Skeletal muscle satellite cell (primary cell): ENCODE measurements at regions not wholly inside any gene's neighbourhood (a gene's known extent, or its start where the extent isn't known, plus 50 kb on each side); places are given as distances from the start of the nearest gene placed in this dataset.
"Not testable (repeated sequence)": the region's sequence is repeated elsewhere in the genome, so short reads cannot be mapped to it uniquely, and the experiment has no call there.

Experiments used
- H3K27me3 ChIP-seq: 2 replicates; pipeline ENCODE4 v1.7.0; 2013; ENCODE audit warnings: low read length; ENCODE audit not compliant: control insufficient read depth, insufficient read depth
- H3K36me3 ChIP-seq: 2 replicates; pipeline ENCODE4 v1.7.0; 2013; ENCODE audit warnings: mild to moderate bottlenecking, control low read depth, low read length; ENCODE audit not compliant: insufficient read depth
- H3K4me1 ChIP-seq: 2 replicates; pipeline ENCODE4 v1.7.0; 2013; ENCODE audit warnings: low read length; ENCODE audit not compliant: control insufficient read depth, insufficient read depth
- H3K4me2 ChIP-seq: 2 replicates; pipeline ENCODE4 v1.7.0; 2013; ENCODE audit warnings: mild to moderate bottlenecking, low read length
- H3K4me3 ChIP-seq: 2 replicates; pipeline ENCODE4 v1.7.0; 2013; ENCODE audit warnings: low read length
- H3K9ac ChIP-seq: 2 replicates; pipeline ENCODE4 v1.7.0; 2013; ENCODE audit warnings: mild to moderate bottlenecking, low read depth, low read length, moderate library complexity
- H3K9me3 ChIP-seq: replicated peaks from 2 replicates; pipeline ENCODE4 v1.7.0; 2013; ENCODE audit warnings: mild to moderate bottlenecking, control low read depth, low read length

DNA sequence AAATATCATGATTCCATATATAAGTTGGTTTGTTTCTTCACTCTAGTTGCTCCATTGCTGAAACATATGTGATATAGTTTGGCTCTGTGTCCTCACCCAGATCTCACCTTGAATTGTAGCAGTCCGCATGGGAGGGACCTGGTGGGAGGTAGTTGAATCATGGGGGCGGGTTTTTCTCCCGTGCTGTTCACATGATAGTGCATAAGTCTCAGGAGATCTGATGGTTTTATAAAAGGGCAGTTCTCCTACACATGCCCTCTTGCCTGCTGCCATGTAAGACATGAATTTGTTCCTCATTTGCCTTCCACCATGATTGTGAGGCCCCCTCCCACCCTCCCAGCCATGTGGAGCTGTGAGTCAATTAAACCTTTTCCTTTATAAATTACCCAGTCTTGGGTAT is 915.5 kb downstream of the KCNJ2 start:
- Histone ChIP-seq H3K4me1 (no peaks in the 10 kb centered on the region), H3K9ac (no peak overlapping the region), H3K4me2 (no peak overlapping the region), H3K36me3 (no peaks in the 10 kb centered on the region), H3K9me3 (no peaks in the 10 kb centered on the region), H3K27me3 (no peaks in the 10 kb centered on the region), H3K4me3 (no peak overlapping the region)

DNA sequence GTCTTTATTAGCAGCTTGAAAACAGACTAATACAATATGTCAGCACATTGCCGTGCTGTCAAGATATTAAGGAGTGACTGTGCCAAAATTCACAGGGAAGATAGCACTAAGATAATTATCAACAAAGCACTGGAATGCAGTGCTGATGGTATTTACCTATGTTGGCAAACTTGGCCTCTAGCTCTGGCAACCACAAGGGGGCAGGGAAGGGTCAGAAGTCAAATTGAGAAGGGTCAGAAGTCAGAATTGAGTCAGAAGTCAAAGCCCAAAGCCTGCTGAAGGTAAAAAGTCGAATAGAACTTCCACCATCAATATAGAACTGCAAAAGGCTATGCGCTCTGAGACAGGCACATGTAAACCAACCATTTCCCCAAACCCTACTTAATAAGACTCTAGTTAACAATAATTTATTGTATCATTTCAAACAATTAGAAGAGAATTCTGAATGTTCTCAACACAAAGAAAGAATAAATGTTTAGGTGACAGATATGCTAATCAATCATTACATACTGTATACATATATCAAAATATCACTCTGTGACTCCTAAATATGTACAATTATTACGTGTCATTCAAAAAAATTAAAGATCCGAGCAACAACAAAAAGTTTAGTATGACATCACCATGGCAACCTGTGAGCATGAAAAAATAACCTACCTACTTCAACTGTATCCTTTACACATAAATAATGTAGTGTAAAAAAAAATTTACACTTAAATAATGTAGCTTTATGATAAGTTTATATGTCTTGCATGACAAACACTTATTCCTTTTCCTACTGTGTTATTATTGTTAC is 916.1 kb downstream of the KCNJ2 start:
- no peak overlapping the region for H3K9ac ChIP-seq
- no peak overlapping the region for H3K4me3 ChIP-seq

DNA sequence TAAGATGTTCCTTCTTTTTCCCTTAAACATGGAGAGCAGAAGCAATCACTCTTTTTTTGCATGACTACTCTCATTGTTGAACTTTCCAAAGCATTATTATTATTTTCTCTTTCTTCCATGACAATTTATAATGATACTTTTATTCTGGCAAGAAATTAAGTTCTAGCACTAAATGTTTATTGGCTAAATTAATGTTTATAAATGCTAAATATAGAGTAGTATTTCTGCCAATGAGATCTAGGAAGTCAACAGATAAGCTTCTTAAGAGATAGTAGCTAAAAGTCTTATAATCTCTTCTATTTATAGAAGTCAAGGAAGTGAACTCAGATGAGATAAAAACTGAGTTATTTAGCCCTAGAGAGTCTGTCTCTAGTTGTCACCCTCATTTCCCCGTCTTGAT is 920.1 kb downstream of the KCNJ2 start:
- Histone ChIP-seq H3K4me3 (no peak overlapping the region), H3K9me3 (no peaks in the 10 kb centered on the region), H3K4me1 (no peaks in the 10 kb centered on the region), H3K9ac (no peak overlapping the region), H3K36me3 (no peaks in the 10 kb centered on the region), H3K27me3 (no peaks in the 10 kb centered on the region), H3K4me2 (no peak overlapping the region)

More for the DNA sequence above, 916.1 kb downstream of the KCNJ2 start:
- H3K4me2 ChIP-seq = no peak overlapping the region
- H3K9me3 ChIP-seq = no peaks in the 10 kb centered on the region
- no peaks in the 10 kb centered on the region for H3K27me3 ChIP-seq
- H3K36me3 ChIP-seq = no peaks in the 10 kb centered on the region
- H3K4me1 ChIP-seq = no peaks in the 10 kb centered on the region

DNA sequence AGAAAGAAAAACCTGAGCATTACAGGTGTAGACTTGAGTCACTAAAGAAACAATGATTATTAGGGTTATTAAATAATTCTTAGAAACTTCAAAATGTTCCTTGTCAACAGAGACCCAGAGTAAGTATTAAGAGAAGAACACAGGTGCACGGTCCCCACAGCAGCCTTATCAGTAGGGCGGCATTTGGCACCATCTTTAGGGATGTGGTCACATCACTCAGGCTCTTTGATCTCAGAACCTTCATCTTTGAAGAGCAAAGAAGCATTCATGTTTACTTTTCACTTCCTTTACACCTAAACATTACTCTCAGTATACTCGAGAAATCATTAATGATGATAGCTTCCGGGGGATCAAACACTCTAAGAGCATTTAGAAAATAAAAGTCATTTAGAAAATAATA is 928.7 kb downstream of the KCNJ2 start:
- Histone ChIP-seq H3K27me3 (no peaks in the 10 kb centered on the region), H3K9me3 (no peaks in the 10 kb centered on the region), H3K4me2 (no peak overlapping the region), H3K36me3 (no peaks in the 10 kb centered on the region), H3K9ac (no peak overlapping the region), H3K4me3 (no peak overlapping the region), H3K4me1 (no peaks in the 10 kb centered on the region)

DNA sequence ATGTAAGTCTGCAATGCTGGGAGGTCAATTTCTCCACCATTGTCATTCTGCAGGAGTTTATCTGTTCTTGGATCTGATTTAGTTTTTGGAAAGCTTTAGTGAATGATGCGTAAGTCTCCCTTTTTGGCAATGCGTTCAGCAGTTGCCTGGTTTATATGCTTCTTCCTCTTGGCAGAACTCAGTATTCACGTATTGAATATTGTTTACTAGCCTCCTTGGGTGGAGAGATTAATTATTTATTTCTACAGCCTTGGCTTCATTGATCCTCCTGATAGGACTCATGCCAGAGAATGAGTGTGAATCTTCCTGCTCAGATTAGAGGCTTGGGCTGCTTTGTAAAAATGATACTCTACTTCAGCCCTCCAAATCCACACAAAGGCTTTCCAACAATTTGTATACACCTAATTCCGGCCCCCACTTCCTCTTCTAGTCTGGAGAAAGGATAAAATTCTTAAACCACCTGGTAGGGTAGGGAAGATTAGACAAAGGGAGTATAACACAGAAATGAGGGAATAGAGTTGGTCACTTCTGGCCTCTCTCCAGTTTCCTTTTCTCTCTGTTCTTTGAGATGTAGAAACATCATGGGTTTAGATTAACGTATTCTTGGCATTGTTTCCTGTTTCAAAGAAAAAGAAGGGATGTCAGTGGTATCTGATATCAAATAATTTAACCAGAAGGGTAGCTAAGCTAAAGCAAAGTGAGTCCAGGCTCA is 929.8 kb downstream of the KCNJ2 start:
- Histone ChIP-seq H3K4me2 (no peak overlapping the region), H3K9me3 (no peaks in the 10 kb centered on the region), H3K4me1 (no peaks in the 10 kb centered on the region), H3K9ac (no peak overlapping the region), H3K4me3 (no peak overlapping the region), H3K27me3 (no peaks in the 10 kb centered on the region), H3K36me3 (no peaks in the 10 kb centered on the region)

DNA sequence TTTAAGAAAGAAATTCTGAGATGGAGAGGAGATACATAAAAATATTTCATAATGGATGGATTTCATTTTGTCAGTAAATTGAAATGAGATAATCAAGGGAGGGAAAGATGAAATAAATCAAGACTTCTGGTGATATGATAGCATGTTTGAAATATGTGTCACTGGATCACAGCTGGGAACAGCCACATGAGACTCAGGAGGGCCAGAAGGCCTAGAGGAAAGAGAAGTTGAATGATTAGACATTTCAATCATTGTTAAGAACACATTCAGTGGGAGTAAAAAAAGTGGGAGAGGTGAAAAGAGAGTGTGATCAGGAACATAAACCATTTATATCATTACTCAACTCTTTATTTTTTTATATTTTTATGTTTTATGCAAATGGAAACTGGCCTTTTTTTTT is 933.4 kb downstream of the KCNJ2 start:
- Histone ChIP-seq H3K36me3 (no peaks in the 10 kb centered on the region), H3K4me1 (no peaks in the 10 kb centered on the region), H3K4me3 (no peak overlapping the region), H3K4me2 (no peak overlapping the region), H3K27me3 (no peaks in the 10 kb centered on the region), H3K9ac (no peak overlapping the region), H3K9me3 (no peaks in the 10 kb centered on the region)

DNA sequence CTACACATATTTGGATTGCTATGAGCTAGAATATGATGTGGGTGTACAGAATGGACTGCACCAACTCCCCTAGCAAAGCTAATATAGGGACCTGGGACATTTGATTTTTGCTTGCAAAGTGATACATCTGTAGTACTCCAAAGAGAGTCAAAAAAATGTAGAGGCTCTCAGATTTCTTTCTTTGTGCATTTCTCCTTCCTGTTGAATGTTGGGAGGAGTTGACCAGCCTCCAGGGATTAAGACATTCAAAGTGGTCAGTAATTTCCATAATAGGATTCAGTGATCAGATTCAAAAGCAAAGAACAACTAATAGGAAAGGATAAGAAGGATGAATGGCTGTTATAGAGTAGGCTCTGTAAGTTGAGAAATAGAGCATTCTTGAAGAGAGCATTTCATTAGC is 934.9 kb downstream of the KCNJ2 start:
- Histone ChIP-seq H3K4me1 (no peaks in the 10 kb centered on the region), H3K9ac (no peak overlapping the region), H3K4me2 (no peak overlapping the region), H3K36me3 (no peaks in the 10 kb centered on the region), H3K4me3 (no peak overlapping the region), H3K9me3 (no peaks in the 10 kb centered on the region), H3K27me3 (no peaks in the 10 kb centered on the region)

DNA sequence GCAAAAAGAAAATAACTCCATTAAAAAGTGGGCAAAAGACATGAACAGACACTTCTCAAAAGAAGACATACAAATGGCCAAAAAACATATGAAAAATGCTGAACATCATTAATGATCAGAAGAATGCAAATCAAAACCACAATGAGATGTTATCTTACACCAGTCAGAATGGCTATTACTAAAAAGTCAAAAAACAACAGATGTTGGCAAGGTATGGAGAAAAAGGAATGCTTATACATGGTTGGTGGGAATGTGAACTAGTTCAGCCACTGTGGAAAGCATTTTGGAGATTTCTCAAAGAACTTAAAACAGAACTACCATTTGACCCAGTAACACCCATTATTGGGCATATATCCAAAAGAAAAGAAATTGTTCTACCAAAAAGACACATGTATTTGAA is 936.7 kb downstream of the KCNJ2 start:
- not testable (repeated sequence) for H3K9me3 ChIP-seq, H3K27me3 ChIP-seq, H3K36me3 ChIP-seq, H3K9ac ChIP-seq, H3K4me2 ChIP-seq, H3K4me1 ChIP-seq, H3K4me3 ChIP-seq

DNA sequence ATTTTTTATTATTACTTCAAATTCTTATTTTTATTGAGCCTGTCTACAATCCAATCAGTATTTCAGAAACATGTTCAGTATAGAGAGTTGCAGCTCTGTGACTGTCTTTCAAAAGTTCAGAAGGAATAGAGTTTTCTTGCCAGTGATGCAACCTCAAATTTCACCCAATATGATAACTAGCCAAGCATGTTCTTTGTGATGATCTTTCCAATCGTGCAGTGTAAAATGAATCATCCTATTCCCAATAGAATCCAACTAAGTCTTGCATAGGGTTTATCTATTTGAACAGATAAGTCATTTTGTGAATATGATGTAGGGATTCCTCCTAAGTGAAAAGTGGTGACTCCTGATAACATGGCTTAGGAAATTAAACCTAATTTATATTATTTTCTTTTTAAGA is 937.8 kb downstream of the KCNJ2 start:
- H3K4me3 ChIP-seq = no peak overlapping the region
- no peaks in the 10 kb centered on the region for H3K4me1 ChIP-seq
- no peaks in the 10 kb centered on the region for H3K36me3 ChIP-seq
- H3K9ac ChIP-seq = no peak overlapping the region
- no peaks in the 10 kb centered on the region for H3K9me3 ChIP-seq
- no peaks in the 10 kb centered on the region for H3K27me3 ChIP-seq
- no peak overlapping the region for H3K4me2 ChIP-seq

DNA sequence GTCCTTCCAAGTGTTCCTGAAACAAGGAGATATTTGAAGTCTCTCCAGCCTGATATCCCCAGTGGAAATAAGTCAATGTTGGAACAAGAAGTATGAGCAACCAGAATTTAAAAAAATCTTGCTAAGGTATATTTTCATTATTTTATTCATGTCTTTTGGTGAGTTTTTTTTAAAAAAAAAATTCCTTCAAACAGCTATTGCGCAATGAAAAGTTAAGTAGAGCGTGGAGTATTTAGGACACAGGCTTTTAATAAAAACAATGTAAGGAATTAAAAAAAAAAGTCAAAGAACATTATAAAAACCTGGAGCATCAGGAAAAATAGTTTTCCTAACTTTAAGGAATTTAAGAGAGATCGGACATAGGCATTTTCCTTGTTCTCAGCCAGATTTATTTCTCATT is 940.4 kb downstream of the KCNJ2 start:
- Histone ChIP-seq H3K27me3 (no peaks in the 10 kb centered on the region), H3K4me2 (no peak overlapping the region), H3K9ac (no peak overlapping the region), H3K4me1 (no peaks in the 10 kb centered on the region), H3K36me3 (no peaks in the 10 kb centered on the region), H3K4me3 (no peak overlapping the region), H3K9me3 (no peaks in the 10 kb centered on the region)

DNA sequence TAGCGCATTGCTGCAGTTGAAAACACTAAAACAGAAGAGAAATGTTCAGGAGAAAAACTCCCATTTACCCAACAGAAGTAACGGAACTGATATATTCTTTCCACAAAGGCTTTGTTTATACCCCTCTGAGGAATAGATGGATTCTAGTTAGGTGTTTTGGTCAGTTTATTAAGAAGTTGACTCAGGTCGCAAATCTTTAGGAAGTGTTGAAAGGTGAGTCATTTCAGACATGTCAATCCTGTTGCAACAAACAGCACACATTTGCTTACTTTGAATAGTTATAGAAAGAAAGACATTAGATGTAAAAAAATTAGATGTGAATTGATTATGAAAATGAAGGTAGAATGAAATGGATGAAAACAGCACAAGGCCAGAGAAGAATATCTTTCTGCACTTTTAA is 941.0 kb downstream of the KCNJ2 start:
- H3K4me2 ChIP-seq = no peak overlapping the region
- no peaks in the 10 kb centered on the region for H3K27me3 ChIP-seq
- H3K9ac ChIP-seq = no peak overlapping the region
- no peaks in the 10 kb centered on the region for H3K36me3 ChIP-seq
- H3K9me3 ChIP-seq = no peaks in the 10 kb centered on the region
- H3K4me1 ChIP-seq = no peaks in the 10 kb centered on the region
- H3K4me3 ChIP-seq = no peak overlapping the region

DNA sequence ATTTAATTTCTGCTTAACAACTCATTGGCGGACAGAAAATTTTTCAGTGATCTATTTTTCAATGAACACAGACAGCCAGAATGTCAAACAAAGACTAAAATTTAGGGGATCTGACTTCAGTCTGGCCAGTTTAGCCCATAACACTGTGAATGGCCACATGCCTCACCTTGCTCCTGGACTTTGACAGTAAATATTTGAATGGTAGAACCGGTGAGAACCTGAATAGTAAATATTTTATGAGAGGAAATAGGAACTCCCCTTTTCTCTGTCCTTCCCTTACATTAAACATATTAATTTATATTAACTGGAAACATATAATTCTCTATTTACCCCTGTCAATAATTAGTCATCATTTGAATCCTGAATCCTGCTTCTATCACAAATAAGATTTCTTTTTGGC is 942.1 kb downstream of the KCNJ2 start:
- no peak overlapping the region for H3K4me3 ChIP-seq
- H3K27me3 ChIP-seq = no peaks in the 10 kb centered on the region
- no peaks in the 10 kb centered on the region for H3K36me3 ChIP-seq
- H3K4me2 ChIP-seq = no peak overlapping the region
- H3K9me3 ChIP-seq = no peaks in the 10 kb centered on the region
- no peak overlapping the region for H3K9ac ChIP-seq
- H3K4me1 ChIP-seq = no peaks in the 10 kb centered on the region
